HG03520 (cell line): ENCODE measurements at regions not wholly inside any gene's neighbourhood (a gene's known extent, or its start where the extent isn't known, plus 50 kb on each side); places are given as distances from the start of the nearest gene placed in this dataset.
A peak's percentile ranks its signal among the peaks of the same experiment; 100 is the strongest.
"Not testable (repeated sequence)": the region's sequence is repeated elsewhere in the genome, so short reads cannot be mapped to it uniquely, and the experiment has no call there.

ENCODE experiments used
- ATAC-seq: cut with Tn5 transposase; IDR thresholded peaks from one replicate; pipeline ENCODE4 v1.9.1; 2021; ENCODE audit warnings: mild to moderate bottlenecking, moderate library complexity; ENCODE audit not compliant: unreplicated experiment

- ATAC-seq: no peak
Measured at GRCh38 chr18:34350778-34351177, 126.1 kb upstream of the NOL4 start.

- ATAC-seq: no peak
Measured at GRCh38 chr18:34352385-34353163, 127.9 kb upstream of the NOL4 start.

GRCh38 chr18:34354351-34354750 is 129.6 kb upstream of the NOL4 start:
- ATAC-seq: no peak

- ATAC-seq: no peak
Measured at GRCh38 chr18:34357944-34358580, 133.3 kb upstream of the NOL4 start.

- peak; percentile 84 for ATAC-seq
Measured at GRCh38 chr18:34358923-34359322, 134.2 kb upstream of the NOL4 start.

GRCh38 chr18:34364699-34365098 is 140.0 kb upstream of the NOL4 start:
- ATAC-seq: no peak

DNA sequence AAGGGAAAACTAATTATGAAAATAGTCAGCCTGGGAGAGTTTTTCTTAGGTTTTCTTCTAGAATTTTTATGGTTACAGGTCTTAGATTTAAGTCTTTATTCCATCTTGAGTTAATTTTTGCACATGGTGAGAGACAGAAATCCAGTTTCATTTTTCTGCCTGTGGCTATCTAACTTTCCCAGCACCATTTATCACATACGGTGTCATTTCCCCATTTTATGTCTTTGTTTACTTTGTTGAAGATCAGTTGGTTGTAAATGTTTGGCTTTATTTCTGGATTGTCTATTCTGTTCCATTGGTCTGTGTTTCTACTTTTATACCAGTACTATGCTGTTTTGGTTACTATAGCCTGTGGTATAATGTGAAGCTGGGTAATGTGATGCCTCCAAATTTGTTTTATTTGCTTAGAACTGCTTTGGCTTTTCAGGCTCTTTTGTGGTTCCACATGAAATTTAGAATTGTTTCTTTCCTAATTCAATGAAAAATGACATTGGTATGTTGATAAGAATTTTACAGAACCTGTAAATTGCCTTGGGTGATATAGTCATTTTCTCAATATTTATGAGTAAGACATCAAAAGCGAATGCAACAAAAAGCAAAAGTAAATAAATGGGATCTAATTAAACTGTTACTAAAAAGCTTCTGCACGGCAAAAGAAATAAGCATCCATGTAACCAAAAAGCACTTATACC is 146.1 kb upstream of the NOL4 start:
- no peak for ATAC-seq

GRCh38 chr18:34380326-34380725 is 155.6 kb upstream of the NOL4 start:
- no peak for ATAC-seq

DNA sequence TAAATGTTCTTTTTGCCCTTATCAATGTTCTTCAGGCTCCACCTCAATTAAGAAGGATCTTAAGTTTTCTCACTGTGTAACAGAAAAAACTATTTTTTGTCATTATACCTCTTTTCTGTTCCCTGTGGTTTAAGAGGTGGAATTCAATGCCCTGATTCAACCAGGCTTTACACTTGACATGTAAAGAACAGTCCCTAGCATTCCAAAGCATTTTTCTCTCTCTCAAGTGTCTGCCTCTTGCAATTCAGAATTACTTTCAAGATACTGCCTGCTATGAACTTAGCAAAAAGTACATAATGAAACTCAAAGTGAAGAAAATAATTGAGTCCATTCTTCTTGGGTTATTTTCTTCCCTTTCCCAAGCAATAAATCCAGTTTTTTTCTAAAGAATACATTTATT is 160.6 kb upstream of the NOL4 start:
- no peak for ATAC-seq

GRCh38 chr18:34386803-34387202 is 162.1 kb upstream of the NOL4 start:
- ATAC-seq: no peak

DNA sequence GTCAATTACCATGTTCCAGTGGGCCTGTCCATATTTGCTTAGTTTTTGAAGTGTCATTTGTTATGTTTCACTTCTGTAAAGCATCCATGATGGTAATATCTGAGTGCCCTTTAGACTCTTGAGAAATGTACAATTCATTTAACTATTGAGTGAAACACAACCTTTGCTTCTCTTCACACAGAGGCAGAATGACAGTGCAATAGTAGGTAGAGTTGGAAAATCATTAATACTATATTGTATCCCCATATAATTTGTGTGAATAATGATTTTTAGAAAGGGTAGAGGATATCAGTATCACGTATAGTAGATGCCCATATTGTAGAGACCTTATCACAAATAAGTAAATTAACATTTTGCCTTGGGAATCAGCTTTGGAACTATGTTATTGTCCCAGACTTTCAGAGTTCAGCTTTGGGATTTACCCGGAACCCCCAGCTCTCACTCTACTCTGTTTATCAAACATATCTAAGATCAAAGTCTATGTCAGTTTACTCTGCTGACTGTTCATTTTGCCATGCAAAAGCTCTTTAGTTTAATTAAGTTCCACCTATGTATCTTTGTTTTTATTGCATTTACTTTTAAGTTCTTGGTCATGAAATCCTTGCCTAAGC is 172.7 kb upstream of the NOL4 start:
- no peak for ATAC-seq

DNA sequence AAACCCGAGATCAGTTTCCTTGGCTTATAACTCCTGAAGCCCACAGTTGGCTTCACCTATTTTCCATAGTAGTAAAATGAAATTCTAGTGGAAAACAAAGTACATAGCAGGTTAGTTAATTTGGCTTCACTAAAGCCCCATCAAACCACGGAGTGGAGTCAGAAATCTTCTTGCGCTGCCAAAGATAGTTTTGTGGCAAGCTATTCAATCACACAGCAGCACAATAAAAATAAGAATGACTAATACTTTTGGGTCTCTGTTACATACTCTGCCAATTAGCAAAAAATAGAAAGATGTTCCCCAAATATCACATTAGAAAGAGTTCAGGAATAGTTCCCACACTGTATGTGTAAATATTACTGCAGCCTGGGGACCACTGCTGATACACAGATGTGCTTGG is 175.2 kb upstream of the NOL4 start:
- ATAC-seq: no peak

DNA sequence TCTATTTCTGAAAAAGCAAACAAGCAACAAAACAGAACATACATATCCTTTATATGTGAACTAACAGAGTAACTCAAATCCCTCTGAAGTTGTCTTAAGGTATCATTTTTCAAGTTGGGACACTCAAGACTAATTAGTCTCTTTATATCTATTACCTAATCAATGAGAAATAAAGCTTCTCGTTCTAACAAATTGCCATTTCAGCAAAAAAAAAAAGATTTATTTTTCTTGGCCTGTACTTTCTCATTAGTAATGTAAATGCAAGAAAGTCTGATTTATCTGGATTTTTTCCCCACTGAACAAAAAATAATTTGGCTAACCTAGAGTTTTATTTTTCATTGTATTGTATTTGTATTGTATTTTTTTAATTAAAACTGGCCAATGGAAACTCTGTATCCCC is 176.1 kb upstream of the NOL4 start:
- ATAC-seq: no peak

DNA sequence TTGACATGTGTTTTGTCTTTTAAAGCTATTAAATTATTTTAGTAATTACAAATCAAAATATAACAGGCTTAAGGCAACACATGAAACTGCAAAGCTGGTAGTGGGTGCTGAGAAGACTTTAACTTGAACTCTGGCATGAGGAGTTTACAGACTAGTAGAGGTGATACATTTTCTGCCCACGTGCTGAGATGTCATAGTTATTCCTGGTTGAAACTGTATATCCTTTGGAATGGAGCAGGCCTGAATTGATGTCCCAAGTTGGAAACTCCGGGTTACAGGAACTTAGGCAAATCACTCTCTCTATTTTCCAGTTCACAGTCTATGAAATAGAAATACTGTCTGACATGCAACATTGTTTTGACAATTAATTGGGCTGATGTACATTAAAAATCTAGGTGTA is 177.1 kb upstream of the NOL4 start:
- ATAC-seq: no peak

GRCh38 chr18:34407471-34407870 is 182.8 kb upstream of the NOL4 start:
- not testable (repeated sequence) for ATAC-seq

DNA sequence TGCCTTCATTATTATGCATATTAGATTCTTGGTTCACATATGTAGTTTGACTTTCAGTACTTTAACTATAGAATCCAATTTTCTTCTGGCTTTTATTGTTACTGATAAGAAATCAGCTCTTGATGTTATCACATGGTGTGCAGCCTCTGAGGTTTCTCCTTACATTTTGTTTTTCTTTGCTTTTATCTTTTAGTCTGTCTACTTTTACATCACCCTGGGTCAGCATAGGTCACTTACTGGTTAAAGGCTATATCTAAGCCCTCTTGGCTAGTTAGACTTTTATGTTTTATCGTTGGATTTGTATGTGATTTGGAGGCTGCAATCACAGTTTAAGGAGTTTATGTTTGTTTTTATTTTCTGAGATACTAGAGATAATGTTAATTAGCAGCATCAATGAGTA is 187.2 kb upstream of the NOL4 start:
- ATAC-seq: no peak

DNA sequence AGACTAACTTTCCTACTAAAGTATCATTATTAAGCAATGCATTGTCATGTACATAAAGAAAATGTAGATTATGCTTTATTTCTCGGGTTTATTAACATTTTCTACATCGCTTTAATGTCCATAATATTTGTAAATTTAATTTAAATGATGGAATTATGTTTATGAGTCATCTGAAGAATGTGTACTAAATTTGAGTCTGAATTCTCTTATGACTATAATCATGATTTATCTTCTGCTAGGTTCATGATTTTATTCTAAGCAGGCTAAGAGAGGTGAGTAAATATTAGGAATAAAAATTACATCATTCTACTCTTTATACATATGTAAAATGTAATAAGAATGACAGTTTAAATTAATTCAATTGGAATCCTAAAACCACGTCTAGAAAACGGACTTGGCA is 206.3 kb upstream of the NOL4 start:
- no peak for ATAC-seq

DNA sequence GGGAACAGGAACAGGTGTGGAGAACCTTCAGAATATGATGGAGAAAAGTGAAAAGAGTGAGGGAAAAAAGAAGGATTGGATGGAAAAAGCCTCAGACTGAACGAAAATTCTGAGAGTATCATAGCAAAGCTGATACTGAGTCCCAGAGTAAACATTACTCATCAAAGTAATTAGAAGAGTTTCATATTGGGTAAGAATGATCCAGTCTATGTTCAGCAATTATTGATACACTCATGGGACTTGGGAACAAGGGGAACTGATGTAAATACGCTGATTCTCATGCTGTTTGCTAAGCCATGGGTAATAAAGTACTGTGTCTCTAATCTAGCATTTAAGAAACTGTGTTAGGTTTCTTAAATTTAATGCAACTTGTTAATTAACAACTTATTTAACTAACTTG is 219.9 kb upstream of the NOL4 start:
- no peak for ATAC-seq

DNA sequence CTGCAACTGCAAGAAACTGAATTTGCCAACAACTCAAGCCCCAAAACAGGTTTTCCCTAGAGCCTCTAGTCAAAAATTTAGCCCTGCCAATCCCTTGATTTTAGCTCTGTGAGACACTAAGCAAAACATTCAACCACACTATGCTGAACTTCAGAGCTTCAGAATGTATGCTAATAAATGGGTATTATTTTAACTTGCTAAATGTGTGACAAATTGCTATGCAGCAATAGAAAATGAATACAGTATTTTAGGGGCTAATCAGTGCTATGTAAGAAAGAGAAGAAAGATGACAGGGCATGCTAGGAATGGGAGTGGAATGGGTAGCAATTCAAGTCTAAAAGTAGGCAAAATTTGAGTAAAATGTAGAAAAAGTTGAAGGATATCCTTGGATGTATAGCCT is 223.9 kb upstream of the NOL4 start:
- no peak for ATAC-seq

- no peak for ATAC-seq
Measured at GRCh38 chr18:34457761-34458160, 233.0 kb upstream of the NOL4 start.

DNA sequence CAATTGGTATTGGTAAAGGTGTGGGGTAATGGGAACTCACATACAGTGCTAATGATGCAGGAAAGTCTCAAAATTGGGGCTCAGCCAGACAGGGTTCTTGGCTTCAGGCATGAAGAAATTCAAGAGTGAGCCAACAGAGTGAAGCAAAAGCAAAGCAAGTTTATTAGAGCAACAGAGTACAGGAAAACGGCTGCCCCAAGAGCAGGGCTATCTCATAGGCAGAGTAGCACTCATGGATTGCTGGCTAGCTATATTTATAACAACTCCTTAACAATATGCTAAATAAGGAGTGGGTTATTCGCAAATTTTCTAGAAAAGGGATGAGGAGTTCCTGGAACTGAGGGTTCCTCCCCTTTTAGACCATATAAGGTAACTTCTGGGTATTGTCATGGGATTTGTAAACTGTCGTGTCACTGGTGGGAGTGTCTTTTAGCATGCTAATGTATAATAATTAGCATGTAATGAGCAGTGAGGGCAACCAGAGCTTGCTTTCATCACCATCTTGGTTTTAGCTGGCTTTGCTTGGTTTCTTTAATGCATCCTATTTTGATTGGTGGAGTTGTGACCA is 233.8 kb upstream of the NOL4 start:
- ATAC-seq: no peak
